K562 (cell line): ENCODE measurements at regions not wholly inside any gene's neighbourhood (a gene's known extent, or its start where the extent isn't known, plus 50 kb on each side); places are given as distances from the start of the nearest gene placed in this dataset.

Source experiments
- CTCF ChIP-seq, 3 experiments: IDR thresholded peaks in 2 of 3; conservative IDR thresholded peaks in 1 of 3; 2 replicates each; pipeline ENCODE4 v1.5.1; 2011 to 2012; ENCODE audit warnings: low read length in 3 of 3, mild to moderate bottlenecking in 3 of 3, control low read depth in 2 of 3, improper control_type of control experiment in 1 of 3, inconsistent platforms in 1 of 3, low read depth in 1 of 3, mixed read lengths in 1 of 3, moderate library complexity in 1 of 3; ENCODE audit not compliant: insufficient read depth in 2 of 3
- EZH2 ChIP-seq: IDR thresholded peaks from 2 replicates; pipeline ENCODE4 v1.6.1; 2012; ENCODE audit warnings: low read depth, mild to moderate bottlenecking, inconsistent platforms, low read length, borderline replicate concordance
- FOXA3 ChIP-seq, 2 experiments: fragments of 450-650 bp in 1 of 2; sonication (generic) in 1 of 2; formaldehyde crosslinking; IDR thresholded peaks in 1 of 2; conservative IDR thresholded peaks in 1 of 2; 2 replicates each; pipeline versions ENCODE4 v1.4.0 to v1.8.0; 2020 to 2022; ENCODE audit warnings: mild to moderate bottlenecking in 2 of 2, missing genetic modification reagents in 1 of 2
- RAD21 ChIP-seq, 2 experiments: fragments of 250-450 bp in 1 of 2; fragments of 450-650 bp in 1 of 2; sonication (Bioruptor Pico) in 1 of 2; formaldehyde crosslinking in 1 of 2; IDR thresholded peaks in 1 of 2; conservative IDR thresholded peaks in 1 of 2; 2 replicates each; pipeline versions ENCODE4 v1.4.0 to v1.8.0; 2020 to 2022; ENCODE audit warnings: mild to moderate bottlenecking in 2 of 2, moderate library complexity in 1 of 2
- SMC3 ChIP-seq: conservative IDR thresholded peaks from 2 replicates; pipeline ENCODE4 v1.6.1; 2011; ENCODE audit warnings: low read depth, low read length, improper control_type of control experiment; ENCODE audit not compliant: insufficient read depth
- SRF ChIP-seq, 2 experiments: fragments of 250-450, 450-650 bp in 1 of 2; sonication (Bioruptor Pico) in 1 of 2; sonication (generic) in 1 of 2; formaldehyde crosslinking; IDR thresholded peaks; 2 replicates each; pipeline versions ENCODE4 v1.5.0 to v1.5.1; 2020 to 2022; ENCODE audit warnings: mild to moderate bottlenecking in 1 of 2, missing genetic modification reagents in 1 of 2
- TCF7L2 ChIP-seq: fragments of 150-350 bp; IDR thresholded peaks from 2 replicates; pipeline ENCODE4 v1.6.1; 2016; ENCODE audit warnings: low read depth, mild to moderate bottlenecking, low read length, moderate library complexity
- ZBTB43 ChIP-seq: sonication (generic); formaldehyde crosslinking; IDR thresholded peaks from 2 replicates; pipeline ENCODE4 v1.8.0; 2023; ENCODE audit warnings: mild to moderate bottlenecking, missing genetic modification reagents
- ZBTB49 ChIP-seq: sonication (generic); formaldehyde crosslinking; IDR thresholded peaks from 2 replicates; pipeline ENCODE4 v1.8.0; 2022; ENCODE audit warnings: missing genetic modification reagents, mild to moderate bottlenecking, borderline replicate concordance
- ZBTB7A ChIP-seq: IDR thresholded peaks from 2 replicates; pipeline ENCODE4 v1.6.1; 2011; ENCODE audit warnings: low read depth, mild to moderate bottlenecking, low read length, moderate library complexity, borderline replicate concordance; ENCODE audit not compliant: control insufficient read depth
- ZEB2 ChIP-seq: fragments of 450-650 bp; IDR thresholded peaks from 2 replicates; pipeline ENCODE4 v1.6.1; 2016
- ZNF174 ChIP-seq: fragments of 250-450 bp; sonication (Bioruptor Pico); IDR thresholded peaks from 2 replicates; pipeline ENCODE4 v1.4.0; 2020; ENCODE audit warnings: mild to moderate bottlenecking

- TF ChIP-seq SMC3 (no peak), FOXA3 (CRISPR knock-in tag; conservative IDR thresholded peaks at IDR 0.05 in 1 of 2, IDR thresholded peaks at IDR 0.05 in 1 of 2) (no peak), TCF7L2 (no peak), EZH2 (no peak), RAD21 (CRISPR knock-in tag; conservative IDR thresholded peaks at IDR 0.05 in 1 of 2, IDR thresholded peaks at IDR 0.05 in 1 of 2) (no peak), ZNF174 (no peak), CTCF (IDR thresholded peaks at IDR 0.05 in 2 of 3, conservative IDR thresholded peaks at IDR 0.05 in 1 of 3; ENCODE audit: insufficient read depth in 2 of 3, low read depth in 1 of 3, low read length in 3 of 3) (no peak), ZBTB43 (CRISPR knock-in tag) (no peak), ZBTB49 (CRISPR knock-in tag) (no peak), ZEB2 (no peak), SRF (CRISPR knock-in tag; IDR thresholded peaks at IDR 0.05) (no peak), ZBTB7A (no peak)
Observed at GRCh38 chr17:72535779-72536178, 415.0 kb downstream of the SOX9 start.
